ENCODE measurements at regions not wholly inside any gene's neighbourhood (a gene's known extent, or its start where the extent isn't known, plus 50 kb on each side); places are given as distances from the start of the nearest gene placed in this dataset.

GRCh38 chr4:79160962-79161361, 164.9 kb downstream of the NAA11 start:
- TF ChIP-seq FOXM1 (IDR thresholded peaks at IDR 0.05; ENCODE audit: borderline replicate concordance, low read depth), result no peak
- TF ChIP-seq MAX (IDR thresholded peaks at IDR 0.05), result no peak
- no peak for TF ChIP-seq RAD21 (IDR thresholded peaks at IDR 0.05; ENCODE audit: low read depth)
- TF ChIP-seq NFIC (IDR thresholded peaks at IDR 0.05), result no peak
- TF ChIP-seq TAF1 (IDR thresholded peaks at IDR 0.05; ENCODE audit: low read depth), result no peak
- TF ChIP-seq ZBTB7A (IDR thresholded peaks at IDR 0.05; ENCODE audit: low read depth), result no peak
- TF ChIP-seq TCF12 (IDR thresholded peaks at IDR 0.05; ENCODE audit: low read depth), result no peak
- TF ChIP-seq EGR1 (IDR thresholded peaks at IDR 0.05), result no peak
- TF ChIP-seq CREB1 (IDR thresholded peaks at IDR 0.05; ENCODE audit: low read depth), result no peak
- no peak for TF ChIP-seq YY1 (IDR thresholded peaks at IDR 0.05; ENCODE audit: low read depth)
- no peak for TF ChIP-seq EP300 (IDR thresholded peaks at IDR 0.05; ENCODE audit: borderline replicate concordance)
- no peak for TF ChIP-seq USF1 (IDR thresholded peaks at IDR 0.05)
- no peak for TF ChIP-seq REST (IDR thresholded peaks at IDR 0.05; ENCODE audit: low read depth)
- no peak for TF ChIP-seq TEAD4 (IDR thresholded peaks at IDR 0.05)

GRCh38 chr4:79155336-79155735, 170.5 kb downstream of the NAA11 start:
- TF ChIP-seq YY1 (IDR thresholded peaks at IDR 0.05; ENCODE audit: low read depth) (no peak), CEBPB (IDR thresholded peaks at IDR 0.05) (no peak), NFIC (IDR thresholded peaks at IDR 0.05) (no peak), TEAD4 (IDR thresholded peaks at IDR 0.05) (no peak), REST (IDR thresholded peaks at IDR 0.05; ENCODE audit: low read depth) (no peak), TCF12 (IDR thresholded peaks at IDR 0.05; ENCODE audit: low read depth) (no peak), RAD21 (IDR thresholded peaks at IDR 0.05; ENCODE audit: low read depth) (no peak), TAF1 (IDR thresholded peaks at IDR 0.05; ENCODE audit: low read depth) (no peak), MAX (IDR thresholded peaks at IDR 0.05) (no peak), CREB1 (IDR thresholded peaks at IDR 0.05; ENCODE audit: low read depth) (no peak), FOXM1 (IDR thresholded peaks at IDR 0.05; ENCODE audit: borderline replicate concordance, low read depth) (no peak), EGR1 (IDR thresholded peaks at IDR 0.05) (no peak), USF1 (IDR thresholded peaks at IDR 0.05) (no peak), ZBTB7A (IDR thresholded peaks at IDR 0.05; ENCODE audit: low read depth) (no peak), EP300 (IDR thresholded peaks at IDR 0.05; ENCODE audit: borderline replicate concordance) (no peak)

GRCh38 chr4:79150820-79151416, 174.9 kb downstream of the NAA11 start:
- TF ChIP-seq RAD21 (IDR thresholded peaks at IDR 0.05; ENCODE audit: low read depth), result no peak
- TF ChIP-seq CEBPB (IDR thresholded peaks at IDR 0.05), result no peak
- no peak for TF ChIP-seq FOXM1 (IDR thresholded peaks at IDR 0.05; ENCODE audit: borderline replicate concordance, low read depth)
- TF ChIP-seq TCF12 (IDR thresholded peaks at IDR 0.05; ENCODE audit: low read depth), result no peak
- no peak for TF ChIP-seq TEAD4 (IDR thresholded peaks at IDR 0.05)
- TF ChIP-seq CREB1 (IDR thresholded peaks at IDR 0.05; ENCODE audit: low read depth), result no peak
- TF ChIP-seq ZBTB7A (IDR thresholded peaks at IDR 0.05; ENCODE audit: low read depth), result no peak
- no peak for TF ChIP-seq EGR1 (IDR thresholded peaks at IDR 0.05)
- no peak for TF ChIP-seq EP300 (IDR thresholded peaks at IDR 0.05; ENCODE audit: borderline replicate concordance)
- no peak for TF ChIP-seq REST (IDR thresholded peaks at IDR 0.05; ENCODE audit: low read depth)
- no peak for TF ChIP-seq USF1 (IDR thresholded peaks at IDR 0.05)
- TF ChIP-seq NFIC (IDR thresholded peaks at IDR 0.05), result no peak
- no peak for TF ChIP-seq YY1 (IDR thresholded peaks at IDR 0.05; ENCODE audit: low read depth)
- TF ChIP-seq MAX (IDR thresholded peaks at IDR 0.05), result no peak
- TF ChIP-seq TAF1 (IDR thresholded peaks at IDR 0.05; ENCODE audit: low read depth), result no peak

All from Ishikawa (cell line).